KOPT-K1 (cell line): ENCODE measurements at regions not wholly inside any gene's neighbourhood (a gene's known extent, or its start where the extent isn't known, plus 50 kb on each side); places are given as distances from the start of the nearest gene placed in this dataset.

Experiments used
- H3K27ac ChIP-seq: fragments of 200-600 bp; sonication (generic); 2 replicates; pipeline ENCODE4 v1.5.1; 2016; ENCODE audit warnings: antibody characterized with exemption, mild to moderate bottlenecking, low read depth, low read length; ENCODE audit not compliant: poor library complexity, severe bottlenecking
- H3K36me3 ChIP-seq: fragments of 200-600 bp; sonication (generic); 2 replicates; pipeline ENCODE4 v1.5.1; 2017; ENCODE audit warnings: antibody characterized with exemption, mild to moderate bottlenecking, low read length, moderate library complexity; ENCODE audit not compliant: insufficient read depth
- H3K9me3 ChIP-seq: fragments of 200-600 bp; sonication (generic); 2 replicates; pipeline ENCODE4 v1.5.1; 2017; ENCODE audit warnings: antibody characterized with exemption, low read length, mild to moderate bottlenecking; ENCODE audit not compliant: insufficient read depth, poor library complexity, severe bottlenecking

DNA sequence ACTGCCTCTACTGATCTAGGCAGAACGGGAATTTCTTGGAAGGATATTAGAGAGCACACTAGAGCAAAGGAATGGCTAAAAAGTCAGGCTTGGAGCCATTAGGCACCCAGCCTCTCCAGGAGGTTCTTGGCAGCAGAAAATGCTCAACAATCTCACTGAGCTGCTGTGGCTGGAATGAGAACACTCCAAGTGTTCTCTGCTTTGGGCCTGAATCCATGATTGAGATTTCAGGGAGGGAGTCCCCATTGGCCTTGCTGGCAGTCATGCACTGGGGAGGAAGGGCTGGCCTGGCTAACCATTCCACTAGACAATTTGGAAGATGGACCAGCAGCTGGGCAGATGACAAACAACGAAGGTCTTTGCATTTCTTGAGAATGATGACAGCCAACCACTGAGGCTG, 362.6 kb downstream of the SHQ1 start:
- Histone ChIP-seq H3K9me3 (no peaks in the 10 kb centered on the region), H3K36me3 (no peaks in the 10 kb centered on the region), H3K27ac (no peak overlapping the region)

DNA sequence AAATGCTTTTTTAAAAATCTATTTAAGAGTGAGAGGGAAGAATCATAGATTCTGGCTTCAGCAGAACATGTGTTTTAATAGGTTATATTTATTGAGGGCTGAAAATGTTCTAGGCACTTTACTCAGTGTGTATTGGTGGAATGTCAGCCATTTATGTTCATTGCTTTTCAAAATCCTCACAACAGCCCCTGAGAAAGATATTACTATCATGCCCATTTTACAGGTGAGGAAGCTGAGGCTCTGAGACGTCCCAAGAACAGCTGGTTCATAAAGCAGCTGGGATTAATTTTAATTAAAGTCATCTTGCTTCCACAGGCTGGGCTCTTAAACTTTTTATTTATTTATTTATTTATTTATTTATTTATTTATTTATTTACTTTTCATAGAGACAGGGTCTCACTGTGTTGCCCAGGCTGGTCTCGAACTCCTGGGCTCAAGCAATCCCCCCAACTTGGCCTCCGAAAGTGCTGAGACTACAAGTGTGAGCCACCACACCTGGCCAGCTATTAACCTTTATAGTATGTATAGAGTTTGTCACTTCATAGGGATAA, 364.6 kb downstream of the SHQ1 start:
- Histone ChIP-seq H3K27ac (no peak overlapping the region), H3K36me3 (no peaks in the 10 kb centered on the region), H3K9me3 (no peaks in the 10 kb centered on the region)

DNA sequence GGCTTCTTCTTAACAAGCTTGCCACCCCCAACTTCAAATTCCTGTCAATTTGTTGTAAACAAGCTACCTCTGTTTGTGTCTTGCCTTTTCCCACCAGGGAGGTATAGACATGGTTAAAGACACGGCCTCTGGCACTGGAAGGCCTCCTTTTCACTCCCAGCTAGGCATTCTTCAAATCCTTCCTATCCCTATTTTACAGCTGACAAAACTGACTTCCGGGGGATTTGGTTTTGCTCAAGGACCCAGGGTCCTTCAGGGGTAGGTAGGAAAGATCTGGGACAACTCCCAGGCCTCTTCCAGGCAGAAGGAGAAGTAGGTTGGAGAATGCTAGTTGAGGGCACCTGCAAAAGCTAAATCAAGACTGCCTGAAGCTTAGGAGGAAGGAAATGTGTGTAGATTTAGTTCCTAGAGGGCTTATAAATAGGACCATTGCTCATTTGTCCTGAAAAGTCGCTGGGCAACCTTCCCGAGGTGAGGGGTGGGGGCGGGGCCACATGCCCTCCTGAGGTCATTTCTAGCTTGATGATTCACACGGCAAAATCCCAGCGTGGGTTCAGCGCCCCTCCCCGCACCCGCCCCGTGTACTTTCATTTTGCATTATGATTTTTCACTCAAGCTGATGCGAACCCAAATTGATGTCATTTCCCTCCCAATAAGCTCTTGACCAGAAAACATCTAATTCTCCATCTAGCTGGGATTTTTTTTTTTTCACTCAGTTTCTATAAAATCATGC, 365.5 kb downstream of the SHQ1 start:
- H3K27ac ChIP-seq, result no peak overlapping the region

DNA sequence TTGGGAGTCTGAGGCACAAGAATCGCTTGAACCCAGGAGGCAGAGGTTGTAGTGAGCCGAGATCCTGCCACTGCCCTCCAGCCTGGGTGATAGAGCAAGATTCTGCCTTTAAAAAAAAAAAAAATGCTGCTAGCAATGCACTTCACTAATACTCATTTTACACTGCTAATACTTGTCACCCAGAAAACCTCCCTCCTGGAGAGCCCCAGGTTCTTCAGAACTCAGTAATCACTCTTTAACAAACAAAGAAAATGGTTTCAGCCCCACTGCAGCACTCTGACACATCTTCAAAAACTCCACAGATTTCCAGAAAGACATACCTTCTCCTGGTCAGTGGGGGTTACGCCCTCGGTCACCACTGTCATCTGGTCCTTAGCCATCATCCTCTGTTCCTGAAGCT, 366.7 kb downstream of the SHQ1 start:
- no peaks in the 10 kb centered on the region for H3K9me3 ChIP-seq
- H3K27ac ChIP-seq, result no peak overlapping the region
- H3K36me3 ChIP-seq, result no peaks in the 10 kb centered on the region

More for the DNA sequence above, 365.5 kb downstream of the SHQ1 start:
- Histone ChIP-seq H3K9me3 (no peaks in the 10 kb centered on the region), H3K36me3 (no peaks in the 10 kb centered on the region)

DNA sequence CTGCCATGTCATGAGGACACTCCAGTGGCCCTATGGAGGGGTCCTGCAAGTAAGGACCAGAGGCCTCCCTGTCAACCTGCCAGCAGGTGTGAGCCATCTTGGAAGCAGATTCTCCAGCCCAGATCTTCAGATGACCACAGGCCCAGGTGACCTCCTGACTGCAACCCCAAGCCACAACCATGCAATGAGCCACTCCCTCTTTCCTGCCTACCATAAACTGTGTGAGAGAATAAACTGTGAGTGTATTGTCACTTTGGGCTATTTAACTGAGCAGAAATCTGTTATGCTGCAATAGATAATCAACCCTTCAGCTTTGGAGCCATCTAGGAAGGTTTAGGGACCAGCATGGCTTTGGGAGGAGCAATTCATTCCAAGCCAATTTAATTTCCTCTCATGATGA, 367.9 kb downstream of the SHQ1 start:
- no peaks in the 10 kb centered on the region for H3K9me3 ChIP-seq
- H3K36me3 ChIP-seq, result no peaks in the 10 kb centered on the region
- H3K27ac ChIP-seq, result no peak overlapping the region

DNA sequence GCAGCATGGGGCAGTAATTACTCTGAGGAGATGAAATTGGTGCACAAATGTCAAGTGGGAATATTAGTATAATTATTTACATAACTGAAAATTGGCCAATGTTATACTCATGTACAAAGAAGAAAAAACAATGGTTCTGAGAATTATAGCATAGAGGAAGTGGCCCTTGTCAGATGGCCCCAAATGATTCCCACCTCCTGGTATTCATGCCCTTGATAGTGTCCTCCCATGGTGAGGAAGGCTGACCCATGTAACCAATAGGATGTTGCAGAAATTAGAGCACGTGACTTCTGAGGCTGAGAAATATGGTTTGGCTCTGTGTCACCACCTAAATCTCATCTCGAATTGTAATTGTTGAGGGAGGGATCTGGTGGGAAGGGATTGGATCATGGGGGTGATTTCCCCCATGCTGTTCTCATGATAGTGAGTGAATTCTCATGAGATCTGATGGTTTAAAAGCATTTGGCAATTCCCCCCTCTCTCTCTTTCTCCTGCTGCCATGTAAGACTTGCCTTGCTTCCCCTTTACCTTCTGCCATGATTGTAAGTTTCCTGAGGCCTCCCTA, 368.5 kb downstream of the SHQ1 start:
- Histone ChIP-seq H3K36me3 (no peaks in the 10 kb centered on the region), H3K27ac (no peak overlapping the region), H3K9me3 (no peaks in the 10 kb centered on the region)

DNA sequence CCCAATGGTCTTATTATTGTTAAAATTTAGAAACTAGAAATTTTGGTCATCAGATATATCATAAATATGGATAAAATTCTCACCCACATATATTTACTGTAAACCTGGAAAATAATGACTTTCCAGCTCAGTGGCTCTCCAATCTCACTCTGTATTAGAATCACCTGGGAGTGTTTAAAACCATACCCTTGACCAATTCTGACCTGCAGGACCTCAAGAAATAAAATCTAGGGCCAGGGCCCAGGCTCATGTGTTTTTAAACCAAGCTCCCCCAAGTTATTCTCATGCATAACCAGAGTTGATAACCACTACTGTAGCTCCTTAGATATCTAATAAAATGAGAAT, 372.1 kb downstream of the SHQ1 start:
- Histone ChIP-seq H3K9me3 (no peaks in the 10 kb centered on the region), H3K36me3 (no peaks in the 10 kb centered on the region), H3K27ac (no peak overlapping the region)

DNA sequence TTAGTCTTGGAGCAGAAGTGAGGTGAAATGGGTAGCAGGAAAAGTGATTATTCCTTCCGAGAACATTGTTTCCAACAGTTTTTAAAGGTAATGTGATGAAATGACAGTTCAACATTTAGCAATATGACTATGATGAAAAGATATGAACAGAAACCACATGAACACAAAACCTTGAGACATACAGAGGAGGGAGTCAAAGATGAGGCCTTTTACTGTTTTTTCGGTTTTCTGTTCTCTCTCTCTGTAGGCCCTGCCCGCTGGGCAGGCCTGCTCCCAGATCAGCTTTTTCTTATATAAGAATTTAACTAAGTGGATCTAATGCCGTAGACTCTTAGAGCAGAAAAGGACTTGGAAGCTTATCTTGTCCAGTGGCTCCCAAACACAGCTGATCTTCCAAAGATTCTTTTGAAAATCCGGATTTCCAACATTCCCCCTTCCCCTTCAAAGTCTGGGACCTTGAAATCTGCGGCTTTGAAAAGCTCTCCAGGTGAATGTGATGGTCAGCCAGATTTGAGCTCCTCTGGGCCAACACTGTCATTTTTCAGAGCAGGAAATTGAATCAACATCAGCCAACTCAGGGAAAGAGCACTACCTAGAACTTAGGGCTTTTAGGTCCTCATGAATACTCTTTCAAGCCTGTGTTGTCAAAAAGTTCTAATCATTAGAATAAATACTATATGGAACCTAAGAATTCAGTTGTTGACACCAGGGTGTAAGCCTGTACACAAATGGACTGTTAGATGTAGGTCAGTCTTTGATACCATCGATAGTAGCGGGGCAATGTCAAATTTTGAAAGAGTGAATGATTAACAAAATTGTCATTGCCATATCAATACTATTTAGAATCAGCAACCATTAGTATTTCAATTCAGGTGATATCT, 372.7 kb downstream of the SHQ1 start:
- H3K27ac ChIP-seq, result peak overlapping the region; percentile 47
- H3K9me3 ChIP-seq, result no peaks in the 10 kb centered on the region
- no peaks in the 10 kb centered on the region for H3K36me3 ChIP-seq

DNA sequence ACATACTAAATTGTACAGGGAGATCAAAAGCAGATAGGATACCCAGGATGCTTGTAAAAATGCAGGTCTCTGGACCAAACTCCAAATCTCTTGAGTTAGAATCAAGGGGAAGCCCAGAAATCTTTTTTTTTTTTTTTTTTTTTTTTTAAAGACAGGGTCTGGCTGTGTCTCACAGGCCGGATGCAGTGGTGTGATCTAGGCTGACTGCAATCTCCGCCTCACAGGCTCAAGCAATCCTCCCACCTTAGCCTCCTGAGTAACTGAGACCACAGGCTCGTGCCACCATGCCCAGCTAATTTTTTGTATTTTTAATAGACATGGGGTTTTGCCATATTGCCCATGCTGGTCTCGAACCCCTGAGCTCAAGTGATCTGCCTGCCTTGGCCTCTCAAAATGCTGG, 373.5 kb downstream of the SHQ1 start:
- peak overlapping the region; percentile 47 for H3K27ac ChIP-seq
- H3K36me3 ChIP-seq, result no peaks in the 10 kb centered on the region
- H3K9me3 ChIP-seq, result no peaks in the 10 kb centered on the region

DNA sequence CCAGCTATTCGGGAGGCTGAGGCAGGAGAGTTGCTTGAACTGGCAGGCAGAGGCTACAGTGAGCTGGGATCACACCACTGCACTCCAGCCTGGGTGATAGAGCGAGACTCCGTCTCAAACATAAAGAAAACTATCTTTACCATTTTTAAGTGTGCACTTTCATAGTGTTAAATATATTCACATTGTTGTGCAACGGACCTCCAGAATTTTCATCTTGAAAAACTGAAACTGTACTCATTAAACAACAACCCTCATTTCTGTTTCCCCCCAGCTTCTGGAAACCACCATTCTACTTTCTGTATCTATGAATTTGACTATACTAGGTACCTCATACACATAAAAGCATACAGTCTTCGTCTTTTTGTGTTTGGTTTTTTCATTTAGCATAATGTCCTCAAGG, 375.1 kb downstream of the SHQ1 start:
- no peaks in the 10 kb centered on the region for H3K36me3 ChIP-seq
- H3K9me3 ChIP-seq, result no peaks in the 10 kb centered on the region
- H3K27ac ChIP-seq, result no peak overlapping the region

DNA sequence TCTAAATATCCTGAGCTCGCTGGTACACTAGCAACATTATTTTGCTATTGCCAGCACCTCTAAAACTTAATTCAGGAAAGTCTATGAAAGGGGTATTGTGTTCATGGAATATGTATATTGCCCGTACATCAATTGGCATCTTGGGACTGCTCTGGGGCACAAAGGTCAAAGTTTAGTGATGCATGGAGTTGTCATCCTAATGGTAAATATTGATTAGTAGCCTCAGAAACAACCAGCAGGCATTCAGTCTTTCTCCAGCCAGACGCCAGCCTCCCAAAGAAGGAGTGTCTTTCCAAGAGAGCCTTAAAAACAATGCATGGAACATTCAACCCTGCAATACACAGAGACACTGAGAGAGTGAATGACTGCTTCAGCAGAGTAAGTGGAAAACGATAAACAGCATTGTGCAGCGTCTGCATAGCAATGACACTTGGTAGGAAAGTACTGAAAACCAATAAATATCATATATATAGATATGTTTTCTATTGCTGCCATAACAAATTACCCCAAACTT, 377.3 kb downstream of the SHQ1 start:
- Histone ChIP-seq H3K27ac (no peak overlapping the region), H3K9me3 (no peaks in the 10 kb centered on the region), H3K36me3 (no peaks in the 10 kb centered on the region)

DNA sequence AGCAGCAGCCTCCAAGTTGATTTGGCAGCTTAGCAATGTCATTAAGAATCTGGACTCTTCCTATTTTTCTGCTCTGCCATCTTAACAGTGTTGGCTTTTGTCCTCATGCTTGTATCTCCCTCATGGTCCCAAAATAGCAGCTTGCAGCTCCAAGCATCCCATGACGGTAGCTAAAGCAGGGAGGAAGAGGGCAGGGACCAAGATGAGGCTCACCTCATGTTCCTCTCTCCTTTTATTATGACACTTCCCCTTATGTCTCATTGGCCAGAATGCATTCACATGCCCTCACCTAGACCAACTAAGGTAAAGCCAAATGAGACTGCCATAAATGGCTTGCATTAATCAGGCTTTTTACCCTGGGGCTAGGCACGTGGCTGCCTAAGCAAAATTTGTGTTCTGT, 382.4 kb downstream of the SHQ1 start:
- no peak overlapping the region for H3K27ac ChIP-seq
- no peaks in the 10 kb centered on the region for H3K9me3 ChIP-seq
- no peaks in the 10 kb centered on the region for H3K36me3 ChIP-seq

DNA sequence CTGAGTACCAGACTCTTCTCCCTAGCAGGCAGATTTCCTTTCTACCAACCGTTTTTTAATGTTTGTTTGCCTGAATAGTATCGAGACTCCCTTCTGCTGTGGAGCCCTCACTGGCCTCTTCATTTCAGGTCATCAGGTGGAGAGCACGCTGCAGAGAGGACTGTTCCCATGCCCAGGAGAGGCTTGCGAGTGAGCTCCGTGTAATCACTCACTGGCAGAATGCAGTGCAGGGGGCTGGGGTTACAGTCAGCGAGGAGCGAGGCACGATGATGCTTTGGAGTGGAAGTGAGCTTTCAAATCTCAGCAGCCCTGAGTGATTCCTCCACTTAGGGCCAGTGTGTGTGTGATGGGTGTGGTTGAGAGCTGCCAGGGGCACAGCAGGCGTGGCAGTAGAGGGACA, 385.2 kb downstream of the SHQ1 start:
- Histone ChIP-seq H3K9me3 (no peaks in the 10 kb centered on the region), H3K36me3 (no peaks in the 10 kb centered on the region), H3K27ac (no peak overlapping the region)

DNA sequence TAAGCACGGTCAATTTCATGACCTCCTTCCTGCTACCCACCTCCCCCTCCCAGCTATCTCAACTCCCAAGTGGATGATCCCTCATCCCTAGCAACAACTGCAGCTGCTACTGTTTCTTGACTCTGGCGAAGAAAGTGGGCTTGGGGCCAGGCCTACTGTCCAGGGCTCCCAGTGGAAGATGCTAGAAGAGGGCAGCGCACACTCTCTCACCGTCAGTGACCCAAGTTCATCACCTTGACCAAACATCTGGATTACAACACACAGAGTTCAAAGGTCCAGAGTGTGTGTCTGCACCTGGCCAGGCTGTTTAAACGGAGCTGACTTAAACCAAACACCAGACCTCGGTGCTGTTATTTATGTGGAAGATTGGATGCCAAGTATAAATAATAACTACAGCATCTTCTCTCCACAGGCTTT, 385.6 kb downstream of the SHQ1 start:
- Histone ChIP-seq H3K36me3 (no peaks in the 10 kb centered on the region), H3K9me3 (no peaks in the 10 kb centered on the region), H3K27ac (no peak overlapping the region)

DNA sequence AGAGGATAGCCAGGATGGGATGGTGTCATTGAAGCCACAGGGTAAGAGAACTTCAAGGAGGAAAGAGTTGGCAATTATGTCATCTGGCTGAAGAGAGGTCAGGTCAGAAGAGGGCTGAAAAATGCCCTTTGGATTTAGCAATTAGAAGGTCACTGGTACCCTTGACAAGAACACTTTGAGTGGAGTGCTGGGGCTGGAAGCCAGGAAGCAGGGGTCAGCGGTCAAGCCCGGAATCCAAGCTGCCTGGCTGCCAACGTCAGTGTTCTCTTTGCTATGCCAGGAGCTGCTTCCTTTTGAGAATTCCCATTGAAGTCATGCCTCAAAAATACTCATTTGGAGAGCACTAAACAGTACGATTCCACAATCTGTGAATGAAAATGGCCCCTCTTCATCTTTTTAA, 386.5 kb downstream of the SHQ1 start:
- Histone ChIP-seq H3K36me3 (no peaks in the 10 kb centered on the region), H3K27ac (no peak overlapping the region), H3K9me3 (no peaks in the 10 kb centered on the region)
